Endodermal cell (in vitro differentiated cells): ENCODE measurements at regions not wholly inside any gene's neighbourhood (a gene's known extent, or its start where the extent isn't known, plus 50 kb on each side); places are given as distances from the start of the nearest gene placed in this dataset.

Experiments
- DNase-seq: peaks from one replicate; pipeline ENCODE4 v3.0.0-alpha.2; 2017
- H3K27ac ChIP-seq: 2 replicates; pipeline ENCODE4 v1.5.1; 2013; ENCODE audit warnings: mild to moderate bottlenecking, low read depth, low read length, moderate library complexity
- H3K27me3 ChIP-seq: 2 replicates; pipeline ENCODE4 v1.6.1; 2013; ENCODE audit warnings: mild to moderate bottlenecking, low read length, moderate library complexity; ENCODE audit not compliant: insufficient read depth, control insufficient read depth, poor library complexity, severe bottlenecking
- H3K36me3 ChIP-seq: 2 replicates; pipeline ENCODE4 v1.7.0; 2013; ENCODE audit warnings: mild to moderate bottlenecking, low read length, moderate library complexity; ENCODE audit not compliant: control insufficient read depth, insufficient read depth
- H3K4me1 ChIP-seq: one replicate; pipeline ENCODE4 v1.7.0; 2013; ENCODE audit warnings: low read length; ENCODE audit not compliant: control insufficient read depth, insufficient read depth
- H3K4me3 ChIP-seq: 2 replicates; pipeline ENCODE4 v1.5.1; 2013; ENCODE audit warnings: mild to moderate bottlenecking, low read length, moderate library complexity
- H3K9ac ChIP-seq: 2 replicates; pipeline ENCODE4 v1.6.1; 2013; ENCODE audit warnings: mild to moderate bottlenecking, low read length, moderate library complexity; ENCODE audit not compliant: poor library complexity, severe bottlenecking; ENCODE audit errors: extremely low read depth
- H3K9me3 ChIP-seq: 2 replicates; pipeline ENCODE4 v1.6.1; 2013; ENCODE audit warnings: mild to moderate bottlenecking, low read length, moderate library complexity; ENCODE audit not compliant: control insufficient read depth
- H3K27ac Mint-ChIP-seq: 2 replicates; pipeline ENCODE4 v1.8.0; 2020; ENCODE audit warnings: mixed read lengths
- H3K27me3 Mint-ChIP-seq: 2 replicates; pipeline ENCODE4 v1.8.0; 2021; ENCODE audit warnings: mild to moderate bottlenecking, mixed read lengths; ENCODE audit not compliant: insufficient read depth
- H3K36me3 Mint-ChIP-seq: 2 replicates; pipeline ENCODE4 v1.8.0; 2020; ENCODE audit warnings: low read depth, mixed read lengths
- H3K4me1 Mint-ChIP-seq: 2 replicates; pipeline ENCODE4 v1.8.0; 2020; ENCODE audit warnings: mixed read lengths
- H3K4me3 Mint-ChIP-seq: 2 replicates; pipeline ENCODE4 v1.8.0; 2020; ENCODE audit warnings: mild to moderate bottlenecking, moderate library complexity, mixed read lengths
- H3K9me3 Mint-ChIP-seq: 2 replicates; pipeline ENCODE4 v1.8.0; 2020; ENCODE audit warnings: mild to moderate bottlenecking, mixed read lengths
- CTCF ChIP-seq: fragments of 200-600 bp; sonication (generic); conservative IDR thresholded peaks from 2 replicates; pipeline ENCODE4 v1.5.0; 2021; ENCODE audit warnings: antibody characterized with exemption, mild to moderate bottlenecking
- WGBS, 2 experiments: methylation state at CpG; one replicate each; pipeline versions ENCODE4 v1.1.5 to v1.1.7; 2013; ENCODE audit warnings: missing lambda C conversion rate in 2 of 2, mixed read lengths in 1 of 2; ENCODE audit not compliant: insufficient coverage in 1 of 2, insufficient read length in 1 of 2; 5-methylcytosine and 5-hydroxymethylcytosine counted together

- H3K27ac Mint-ChIP-seq: no peak overlapping the region
- TF ChIP-seq CTCF: no peak
- no peaks in the 10 kb centered on the region for H3K36me3 Mint-ChIP-seq
- no peak for DNase-seq
- H3K4me1 Mint-ChIP-seq: no peaks in the 10 kb centered on the region
- no peaks in the 10 kb centered on the region for H3K27me3 Mint-ChIP-seq
- peaks cover 8% of the 10 kb centered on the region for H3K9me3 Mint-ChIP-seq
- 91% methylated on average over 2 of the region's 2 CpGs; no CpG with 5 or more reads in 1 of the 2 experiments for WGBS, 2 experiments
- H3K4me3 ChIP-seq: no peak overlapping the region
- H3K4me3 Mint-ChIP-seq: no peak overlapping the region
- no peak overlapping the region for H3K27ac ChIP-seq
- H3K27me3 ChIP-seq: no peaks in the 10 kb centered on the region
- no peaks in the 10 kb centered on the region for H3K36me3 ChIP-seq
- H3K9ac ChIP-seq: no peak overlapping the region
- H3K9me3 ChIP-seq: peaks cover 5% of the 10 kb centered on the region
- H3K4me1 ChIP-seq: no peaks in the 10 kb centered on the region
These were observed 476.9 kb upstream of the SLIT2 start for GRCh38 chr4:19774690-19775256.

- DNase-seq: no peak
- Histone ChIP-seq H3K9me3 (peaks cover 5% of the 10 kb centered on the region), H3K4me3 (no peak overlapping the region), H3K9ac (no peak overlapping the region), H3K4me1 (no peaks in the 10 kb centered on the region), H3K36me3 (no peaks in the 10 kb centered on the region), H3K27ac (no peak overlapping the region), H3K27me3 (no peaks in the 10 kb centered on the region)
- WGBS, 2 experiments: 67% methylated on average over 1 of the region's 1 CpG; no CpG with 5 or more reads in 1 of the 2 experiments
- Mint-ChIP-seq H3K4me1 (no peaks in the 10 kb centered on the region), H3K36me3 (no peaks in the 10 kb centered on the region), H3K27ac (no peak overlapping the region), H3K27me3 (no peaks in the 10 kb centered on the region), H3K4me3 (no peak overlapping the region), H3K9me3 (peaks cover 8% of the 10 kb centered on the region)
- no peak for TF ChIP-seq CTCF
These were observed 479.1 kb upstream of the SLIT2 start for GRCh38 chr4:19772581-19772980.

GRCh38 chr4:19756661-19757060, 495.0 kb upstream of the SLIT2 start:
- no peak overlapping the region for H3K27ac Mint-ChIP-seq
- Histone ChIP-seq H3K36me3 (no peaks in the 10 kb centered on the region), H3K4me1 (no peaks in the 10 kb centered on the region), H3K27ac (no peak overlapping the region), H3K27me3 (peaks cover 9% of the 10 kb centered on the region), H3K4me3 (no peak overlapping the region), H3K9me3 (no peaks in the 10 kb centered on the region), H3K9ac (no peak overlapping the region)
- WGBS, 2 experiments: 85% methylated on average over 2 of the region's 2 CpGs; no CpG with 5 or more reads in 1 of the 2 experiments
- TF ChIP-seq CTCF: no peak
- peaks cover 16% of the 10 kb centered on the region for H3K27me3 Mint-ChIP-seq
- H3K4me1 Mint-ChIP-seq: peaks cover 12% of the 10 kb centered on the region
- H3K9me3 Mint-ChIP-seq: no peaks in the 10 kb centered on the region
- H3K4me3 Mint-ChIP-seq: no peak overlapping the region
- no peak for DNase-seq
- no peaks in the 10 kb centered on the region for H3K36me3 Mint-ChIP-seq
